Breast epithelium (tissue), 4 donors: ENCODE measurements at regions not wholly inside any gene's neighbourhood (a gene's known extent, or its start where the extent isn't known, plus 50 kb on each side); places are given as distances from the start of the nearest gene placed in this dataset.

Experiments used
- DNase-seq, 2 donors: peaks; one replicate each; pipeline ENCODE4 v3.0.0-alpha.2; 2019; ENCODE audit warnings: low spot score in 2 of 2
- H3K27ac ChIP-seq, 2 donors: fragments of 200-600 bp; sonication (generic) in 1 of 2; one replicate each; pipeline ENCODE4 v1.5.1; 2016 to 2019; ENCODE audit warnings: mild to moderate bottlenecking in 1 of 2
- H3K27me3 ChIP-seq, 2 donors: fragments of 200-600 bp; sonication (generic) in 1 of 2; one replicate each; pipeline versions ENCODE4 v1.5.1 to v1.6.0; 2017 to 2019; ENCODE audit warnings: control low read depth in 1 of 2, mild to moderate bottlenecking in 1 of 2
- H3K36me3 ChIP-seq: fragments of 200-600 bp; one replicate; pipeline ENCODE4 v1.5.1; 2019
- H3K4me1 ChIP-seq, 2 donors: fragments of 200-600 bp; sonication (generic); one replicate each; pipeline ENCODE4 v1.5.1; 2016 to 2019; ENCODE audit warnings: control low read depth in 1 of 2
- H3K4me3 ChIP-seq, 3 donors: fragments of 200-600 bp; sonication (generic); 1 replicate in 2 of 3; 2 replicates in 1 of 3; pipeline ENCODE4 v1.5.1; 2016 to 2019; ENCODE audit warnings: mild to moderate bottlenecking in 3 of 3, moderate library complexity in 2 of 3
- H3K9me3 ChIP-seq, 2 donors: fragments of 200-600 bp; sonication (generic) in 1 of 2; one replicate each; pipeline ENCODE4 v1.5.1; 2016 to 2019; ENCODE audit warnings: control low read depth in 1 of 2
- POLR2A ChIP-seq: fragments of 450-650 bp; IDR thresholded peaks from one replicate; pipeline ENCODE4 v1.6.1; 2016; ENCODE audit warnings: antibody characterized with exemption, mild to moderate bottlenecking, moderate library complexity
- POLR2AphosphoS5 ChIP-seq, 3 donors: sonication (generic); formaldehyde crosslinking; IDR thresholded peaks; one replicate each; pipeline ENCODE4 v1.6.1; 2017; ENCODE audit warnings: antibody characterized with exemption in 3 of 3
- intact Hi-C: fragments of 100-400 bp; cut with DNase I; formaldehyde crosslinking; loops from one replicate; pipeline ENCODE4 v1.15.1; 2023; ENCODE audit warnings: low total_unique reads
- TF ChIP-seq, protein P1 (sequence below), 3 donors: fragments of 450-650 bp; IDR thresholded peaks; one replicate each; pipeline ENCODE4 v1.5.1; 2016 to 2017; ENCODE audit warnings: antibody characterized with exemption in 3 of 3, mild to moderate bottlenecking in 3 of 3, moderate library complexity in 3 of 3

DNA sequence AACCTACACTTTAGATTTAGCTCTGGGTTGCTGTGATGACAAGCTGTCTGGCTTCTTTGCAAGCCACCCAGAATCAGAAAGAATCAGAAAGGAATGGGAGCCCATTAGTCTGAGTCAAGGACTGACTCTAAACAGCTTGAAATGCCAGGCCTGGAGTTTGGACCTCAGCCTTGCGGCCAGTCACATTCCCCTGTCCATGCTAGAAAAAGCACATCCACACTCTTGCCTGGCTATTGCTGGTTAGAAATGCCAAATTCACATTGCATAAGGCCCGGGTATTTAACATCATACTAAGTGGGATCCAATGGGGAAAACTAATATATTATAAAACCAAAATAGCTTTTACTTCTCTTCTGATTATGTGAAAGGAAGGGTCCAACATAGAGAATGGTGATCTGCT, 756.8 kb upstream of the KLHL29 start:
- no peaks in the 10 kb centered on the region for H3K4me1 ChIP-seq
- DNase-seq, result no peak
- H3K27ac ChIP-seq, result no peak overlapping the region
- TF ChIP-seq, protein P1, sequence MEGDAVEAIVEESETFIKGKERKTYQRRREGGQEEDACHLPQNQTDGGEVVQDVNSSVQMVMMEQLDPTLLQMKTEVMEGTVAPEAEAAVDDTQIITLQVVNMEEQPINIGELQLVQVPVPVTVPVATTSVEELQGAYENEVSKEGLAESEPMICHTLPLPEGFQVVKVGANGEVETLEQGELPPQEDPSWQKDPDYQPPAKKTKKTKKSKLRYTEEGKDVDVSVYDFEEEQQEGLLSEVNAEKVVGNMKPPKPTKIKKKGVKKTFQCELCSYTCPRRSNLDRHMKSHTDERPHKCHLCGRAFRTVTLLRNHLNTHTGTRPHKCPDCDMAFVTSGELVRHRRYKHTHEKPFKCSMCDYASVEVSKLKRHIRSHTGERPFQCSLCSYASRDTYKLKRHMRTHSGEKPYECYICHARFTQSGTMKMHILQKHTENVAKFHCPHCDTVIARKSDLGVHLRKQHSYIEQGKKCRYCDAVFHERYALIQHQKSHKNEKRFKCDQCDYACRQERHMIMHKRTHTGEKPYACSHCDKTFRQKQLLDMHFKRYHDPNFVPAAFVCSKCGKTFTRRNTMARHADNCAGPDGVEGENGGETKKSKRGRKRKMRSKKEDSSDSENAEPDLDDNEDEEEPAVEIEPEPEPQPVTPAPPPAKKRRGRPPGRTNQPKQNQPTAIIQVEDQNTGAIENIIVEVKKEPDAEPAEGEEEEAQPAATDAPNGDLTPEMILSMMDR (IDR thresholded peaks at IDR 0.05), result no peak
- TF ChIP-seq POLR2A (no peak), POLR2AphosphoS5 (IDR thresholded peaks at IDR 0.05) (no peak)
- H3K36me3 ChIP-seq, result no peaks in the 10 kb centered on the region
- intact Hi-C loops, result no loop called here
- H3K27me3 ChIP-seq, result no peaks in the 10 kb centered on the region
- H3K4me3 ChIP-seq, result no peak overlapping the region
- H3K9me3 ChIP-seq, result no peaks in the 10 kb centered on the region

- Histone ChIP-seq H3K27me3 (no peaks in the 10 kb centered on the region), H3K36me3 (no peaks in the 10 kb centered on the region), H3K9me3 (no peaks in the 10 kb centered on the region), H3K27ac (no peak overlapping the region), H3K4me3 (no peak overlapping the region), H3K4me1 (no peaks in the 10 kb centered on the region)
- no peak for DNase-seq
- intact Hi-C loops, result no loop called here
- TF ChIP-seq POLR2A (no peak), POLR2AphosphoS5 (IDR thresholded peaks at IDR 0.05) (no peak)
- TF ChIP-seq, protein P1 (IDR thresholded peaks at IDR 0.05), result no peak
These were observed 756.1 kb upstream of the KLHL29 start for GRCh38 chr2:22628906-22629305.

GRCh38 chr2:22634167-22634566, 750.8 kb upstream of the KLHL29 start:
- no peak for DNase-seq
- TF ChIP-seq, protein P1 (IDR thresholded peaks at IDR 0.05), result no peak
- TF ChIP-seq POLR2AphosphoS5 (IDR thresholded peaks at IDR 0.05) (no peak), POLR2A (no peak)
- H3K4me1 ChIP-seq, result no peaks in the 10 kb centered on the region
- H3K4me3 ChIP-seq, result no peak overlapping the region
- no peaks in the 10 kb centered on the region for H3K36me3 ChIP-seq
- H3K9me3 ChIP-seq, result no peaks in the 10 kb centered on the region
- H3K27me3 ChIP-seq, result no peaks in the 10 kb centered on the region
- intact Hi-C loops, result no loop called here
- no peak overlapping the region for H3K27ac ChIP-seq

- intact Hi-C loops, result no loop called here
- no peaks in the 10 kb centered on the region for H3K36me3 ChIP-seq
These were observed 728.6 kb upstream of the KLHL29 start for GRCh38 chr2:22656426-22656825.

GRCh38 chr2:22673529-22673928, 711.5 kb upstream of the KLHL29 start:
- no peaks in the 10 kb centered on the region for H3K4me1 ChIP-seq
- no peak overlapping the region for H3K4me3 ChIP-seq
- no peak for DNase-seq
- no peaks in the 10 kb centered on the region for H3K36me3 ChIP-seq
- H3K27ac ChIP-seq, result no peak overlapping the region
- TF ChIP-seq POLR2AphosphoS5 (IDR thresholded peaks at IDR 0.05) (no peak), POLR2A (no peak)
- TF ChIP-seq, protein P1 (IDR thresholded peaks at IDR 0.05), result no peak
- H3K9me3 ChIP-seq, result no peaks in the 10 kb centered on the region
- H3K27me3 ChIP-seq, result no peaks in the 10 kb centered on the region
- intact Hi-C loops, result no loop called here

More at GRCh38 chr2:22656426-22656825, 728.6 kb upstream of the KLHL29 start:
- Histone ChIP-seq H3K9me3 (no peaks in the 10 kb centered on the region), H3K4me1 (no peaks in the 10 kb centered on the region), H3K27me3 (no peaks in the 10 kb centered on the region), H3K4me3 (no peak overlapping the region), H3K27ac (no peak overlapping the region)
- DNase-seq, result no peak
- TF ChIP-seq POLR2A (no peak), POLR2AphosphoS5 (IDR thresholded peaks at IDR 0.05) (no peak)
- TF ChIP-seq, protein P1 (IDR thresholded peaks at IDR 0.05), result no peak
